Naive thymus-derived CD4-positive, alpha-beta T cell (primary cell): ENCODE measurements at regions not wholly inside any gene's neighbourhood (a gene's known extent, or its start where the extent isn't known, plus 50 kb on each side); places are given as distances from the start of the nearest gene placed in this dataset.

ENCODE experiments used
- ATAC-seq: fragments of 150-1000 bp; cut with Tn5 transposase; 2 replicates; pipeline ENCODE4 v1.10.0; 2021; ENCODE audit warnings: mild to moderate bottlenecking, moderate library complexity
- CTCF ChIA-PET: fragments of 350-600 bp; sonication (Branson Sonifier 250); formaldehyde crosslinking; loops from one replicate; lab custom pipeline; 2021; ENCODE audit warnings: antibody characterized with exemption; lab: Charles Lee
- POLR2A ChIA-PET: fragments of 350-600 bp; sonication (Branson Sonifier 250); formaldehyde crosslinking; loops from one replicate; lab custom pipeline; 2021; ENCODE audit warnings: antibody characterized with exemption, inconsistent platforms; lab: Charles Lee
- DNase-seq, 9 donors: peaks; one replicate each; pipeline versions ENCODE4 v3.0.0 to v3.0.0-alpha.2; 2020 to 2022; ENCODE audit warnings: mixed read lengths in 1 of 9
- H3K27ac ChIP-seq: one replicate; pipeline ENCODE4 v1.7.0; 2013; ENCODE audit warnings: mild to moderate bottlenecking, low read depth, low read length, moderate library complexity
- H3K27me3 ChIP-seq, 2 donors: one replicate each; pipeline ENCODE4 v1.7.0; 2013; ENCODE audit warnings: low read length in 2 of 2, mild to moderate bottlenecking in 2 of 2, moderate library complexity in 2 of 2; ENCODE audit not compliant: control insufficient read depth in 2 of 2, insufficient read depth in 2 of 2
- H3K36me3 ChIP-seq, 3 experiments: 1 replicate in 2 of 3; 2 replicates in 1 of 3; pipeline ENCODE4 v1.7.0; 2013; ENCODE audit warnings: low read length in 3 of 3, mild to moderate bottlenecking in 3 of 3, moderate library complexity in 1 of 3; ENCODE audit not compliant: insufficient read depth in 3 of 3, control insufficient read depth in 2 of 3
- H3K4me1 ChIP-seq, 2 donors: one replicate each; pipeline ENCODE4 v1.7.0; 2013; ENCODE audit warnings: low read length in 2 of 2, mild to moderate bottlenecking in 2 of 2, moderate library complexity in 1 of 2; ENCODE audit not compliant: control insufficient read depth in 2 of 2, insufficient read depth in 2 of 2
- H3K4me3 ChIP-seq: 2 replicates; pipeline ENCODE4 v1.7.0; 2013; ENCODE audit warnings: mild to moderate bottlenecking, low read length
- H3K9me3 ChIP-seq, 3 experiments: 1 replicate in 2 of 3; 2 replicates in 1 of 3; pipeline ENCODE4 v1.7.0; 2013; ENCODE audit warnings: low read length in 3 of 3; ENCODE audit not compliant: control insufficient read depth in 2 of 3
- H3K27ac Mint-ChIP-seq, 9 donors: one replicate each; pipeline ENCODE4 v1.8.0; 2020 to 2022; ENCODE audit warnings: mixed read lengths in 9 of 9, mild to moderate bottlenecking in 8 of 9, moderate library complexity in 5 of 9, inconsistent platforms in 2 of 9
- H3K27me3 Mint-ChIP-seq, 5 donors: one replicate each; pipeline ENCODE4 v1.8.0; 2021 to 2022; ENCODE audit warnings: mixed read lengths in 5 of 5, mild to moderate bottlenecking in 1 of 5
- H3K36me3 Mint-ChIP-seq, 5 donors: one replicate each; pipeline ENCODE4 v1.8.0; 2020 to 2022; ENCODE audit warnings: mixed read lengths in 5 of 5, mild to moderate bottlenecking in 3 of 5, inconsistent platforms in 1 of 5
- H3K4me1 Mint-ChIP-seq, 7 donors: one replicate each; pipeline ENCODE4 v1.8.0; 2020 to 2022; ENCODE audit warnings: mixed read lengths in 7 of 7, mild to moderate bottlenecking in 3 of 7, inconsistent platforms in 1 of 7
- H3K4me3 Mint-ChIP-seq, 10 donors: one replicate each; pipeline ENCODE4 v1.8.0; 2020 to 2022; ENCODE audit warnings: mild to moderate bottlenecking in 10 of 10, mixed read lengths in 10 of 10, moderate library complexity in 6 of 10, inconsistent platforms in 2 of 10
- H3K9me3 Mint-ChIP-seq, 11 donors: one replicate each; pipeline ENCODE4 v1.8.0; 2020 to 2022; ENCODE audit warnings: mixed read lengths in 11 of 11, mild to moderate bottlenecking in 4 of 11, inconsistent platforms in 1 of 11, moderate library complexity in 1 of 11
- intact Hi-C, 2 donors: fragments of 100-400 bp; cut with micrococcal nuclease; formaldehyde crosslinking; loops; one replicate each; pipeline ENCODE4 v1.15.1; 2023

- ChIA-PET CTCF (no interaction called here), POLR2A (no interaction called here)
Observed at GRCh38 chr2:5231287-5231686, 460.9 kb upstream of the SOX11 start.

GRCh38 chr2:5234563-5234962, 457.6 kb upstream of the SOX11 start:
- Mint-ChIP-seq H3K4me3 (no peak overlapping the region), H3K27ac (no peak overlapping the region), H3K9me3 (peaks cover 0 to 18% (median 4%) of the 10 kb centered on the region in 11 donors), H3K4me1 (no peaks in the 10 kb centered on the region), H3K36me3 (no peaks in the 10 kb centered on the region), H3K27me3 (no peaks in the 10 kb centered on the region)
- POLR2A ChIA-PET: no interaction called here
- CTCF ChIA-PET: no interaction called here
- intact Hi-C loops: no loop called here
- H3K36me3 ChIP-seq: no peaks in the 10 kb centered on the region
- H3K27me3 ChIP-seq: no peaks in the 10 kb centered on the region
- no peaks in the 10 kb centered on the region for H3K9me3 ChIP-seq
- no peak overlapping the region for H3K27ac ChIP-seq
- ATAC-seq (no peak), DNase-seq (no peak)
- H3K4me1 ChIP-seq: no peaks in the 10 kb centered on the region
- H3K4me3 ChIP-seq: no peak overlapping the region

More at GRCh38 chr2:5231287-5231686, 460.9 kb upstream of the SOX11 start:
- Histone ChIP-seq H3K36me3 (no peaks in the 10 kb centered on the region), H3K9me3 (no peaks in the 10 kb centered on the region), H3K27me3 (no peaks in the 10 kb centered on the region), H3K4me3 (no peak overlapping the region), H3K27ac (no peak overlapping the region), H3K4me1 (no peaks in the 10 kb centered on the region)
- ATAC-seq: no peak
- H3K4me1 Mint-ChIP-seq: no peaks in the 10 kb centered on the region
- no peaks in the 10 kb centered on the region for H3K27me3 Mint-ChIP-seq
- intact Hi-C loops: no loop called here
- H3K4me3 Mint-ChIP-seq: no peak overlapping the region
- DNase-seq: no peak
- no peak overlapping the region for H3K27ac Mint-ChIP-seq
- H3K9me3 Mint-ChIP-seq: peaks cover 0 to 6% (median 3%) of the 10 kb centered on the region in 11 donors
- no peaks in the 10 kb centered on the region for H3K36me3 Mint-ChIP-seq

GRCh38 chr2:5235701-5236100, 456.5 kb upstream of the SOX11 start:
- DNase-seq: no peak
- ChIA-PET CTCF (no interaction called here), POLR2A (no interaction called here)
- no peaks in the 10 kb centered on the region for H3K4me1 ChIP-seq
- no peaks in the 10 kb centered on the region for H3K9me3 ChIP-seq
- ATAC-seq: no peak
- H3K27ac ChIP-seq: no peak overlapping the region
- Mint-ChIP-seq H3K9me3 (peaks cover 0 to 18% (median 4%) of the 10 kb centered on the region in 11 donors), H3K36me3 (no peaks in the 10 kb centered on the region), H3K4me3 (no peak overlapping the region), H3K27me3 (no peaks in the 10 kb centered on the region), H3K4me1 (no peaks in the 10 kb centered on the region), H3K27ac (no peak overlapping the region)
- no peaks in the 10 kb centered on the region for H3K27me3 ChIP-seq
- no peak overlapping the region for H3K4me3 ChIP-seq
- H3K36me3 ChIP-seq: no peaks in the 10 kb centered on the region
- intact Hi-C loops: no loop called here

- no peaks in the 10 kb centered on the region for H3K9me3 ChIP-seq
- H3K27me3 ChIP-seq: no peaks in the 10 kb centered on the region
- intact Hi-C loops: no loop called here
- no peaks in the 10 kb centered on the region for H3K4me1 ChIP-seq
- H3K4me3 ChIP-seq: no peak overlapping the region
- Mint-ChIP-seq H3K4me3 (no peak overlapping the region), H3K36me3 (no peaks in the 10 kb centered on the region), H3K27me3 (no peaks in the 10 kb centered on the region), H3K4me1 (no peaks in the 10 kb centered on the region), H3K9me3 (peaks cover 0 to 18% (median 4%) of the 10 kb centered on the region in 11 donors), H3K27ac (no peak overlapping the region)
- ChIA-PET POLR2A (no interaction called here), CTCF (no interaction called here)
- ATAC-seq (no peak), DNase-seq (no peak)
- H3K27ac ChIP-seq: no peak overlapping the region
- no peaks in the 10 kb centered on the region for H3K36me3 ChIP-seq
Observed at GRCh38 chr2:5236249-5236648, 455.9 kb upstream of the SOX11 start.

- Histone ChIP-seq H3K4me1 (no peaks in the 10 kb centered on the region), H3K36me3 (no peaks in the 10 kb centered on the region), H3K27me3 (no peaks in the 10 kb centered on the region), H3K9me3 (no peaks in the 10 kb centered on the region), H3K27ac (no peak overlapping the region), H3K4me3 (no peak overlapping the region)
- Mint-ChIP-seq H3K27ac (no peak overlapping the region), H3K4me3 (no peak overlapping the region), H3K27me3 (no peaks in the 10 kb centered on the region), H3K4me1 (no peaks in the 10 kb centered on the region), H3K36me3 (peaks cover 0 to 4% (median 0%) of the 10 kb centered on the region in 5 donors), H3K9me3 (peaks cover 0 to 17% (median 4%) of the 10 kb centered on the region in 11 donors)
- intact Hi-C loops: no loop called here
- DNase-seq: no peak
- no peak for ATAC-seq
- ChIA-PET POLR2A (no interaction called here), CTCF (no interaction called here)
Observed at GRCh38 chr2:5242751-5243150, 449.4 kb upstream of the SOX11 start.

- ATAC-seq (no peak), DNase-seq (no peak)
- Mint-ChIP-seq H3K36me3 (no peaks in the 10 kb centered on the region), H3K9me3 (peaks cover 5 to 37% (median 11%) of the 10 kb centered on the region in 11 donors), H3K4me3 (no peak overlapping the region), H3K4me1 (no peaks in the 10 kb centered on the region), H3K27ac (no peak overlapping the region), H3K27me3 (no peaks in the 10 kb centered on the region)
- POLR2A ChIA-PET: no interaction called here
- no peaks in the 10 kb centered on the region for H3K27me3 ChIP-seq
- no peak overlapping the region for H3K4me3 ChIP-seq
- intact Hi-C loops: no loop called here
- CTCF ChIA-PET: no interaction called here
- H3K36me3 ChIP-seq: no peaks in the 10 kb centered on the region
- no peaks in the 10 kb centered on the region for H3K4me1 ChIP-seq
- H3K27ac ChIP-seq: no peak overlapping the region
- no peaks in the 10 kb centered on the region for H3K9me3 ChIP-seq
Observed at GRCh38 chr2:5250482-5250881, 441.7 kb upstream of the SOX11 start.

GRCh38 chr2:5253263-5253662, 438.9 kb upstream of the SOX11 start:
- no peak overlapping the region for H3K4me3 Mint-ChIP-seq
- H3K9me3 Mint-ChIP-seq: peaks cover 4 to 37% (median 9%) of the 10 kb centered on the region in 11 donors
- H3K27me3 ChIP-seq: no peaks in the 10 kb centered on the region
- intact Hi-C loops: no loop called here
- no peak overlapping the region for H3K27ac ChIP-seq
- H3K9me3 ChIP-seq: no peaks in the 10 kb centered on the region
- H3K36me3 Mint-ChIP-seq: no peaks in the 10 kb centered on the region
- ChIA-PET POLR2A (no interaction called here), CTCF (no interaction called here)
- H3K27me3 Mint-ChIP-seq: no peaks in the 10 kb centered on the region
- no peak overlapping the region for H3K27ac Mint-ChIP-seq
- H3K4me1 ChIP-seq: no peaks in the 10 kb centered on the region
- DNase-seq (no peak), ATAC-seq (no peak)
- H3K4me3 ChIP-seq: no peak overlapping the region
- no peaks in the 10 kb centered on the region for H3K36me3 ChIP-seq
- no peaks in the 10 kb centered on the region for H3K4me1 Mint-ChIP-seq
